GM12874 (cell line): ENCODE measurements at regions not wholly inside any gene's neighbourhood (a gene's known extent, or its start where the extent isn't known, plus 50 kb on each side); places are given as distances from the start of the nearest gene placed in this dataset.

ENCODE experiments used
- CTCF ChIP-seq: IDR thresholded peaks from 2 replicates; pipeline ENCODE4 v1.5.1; 2011; ENCODE audit warnings: low read depth, mild to moderate bottlenecking, control low read depth, low read length, moderate library complexity; ENCODE audit not compliant: insufficient read depth

DNA sequence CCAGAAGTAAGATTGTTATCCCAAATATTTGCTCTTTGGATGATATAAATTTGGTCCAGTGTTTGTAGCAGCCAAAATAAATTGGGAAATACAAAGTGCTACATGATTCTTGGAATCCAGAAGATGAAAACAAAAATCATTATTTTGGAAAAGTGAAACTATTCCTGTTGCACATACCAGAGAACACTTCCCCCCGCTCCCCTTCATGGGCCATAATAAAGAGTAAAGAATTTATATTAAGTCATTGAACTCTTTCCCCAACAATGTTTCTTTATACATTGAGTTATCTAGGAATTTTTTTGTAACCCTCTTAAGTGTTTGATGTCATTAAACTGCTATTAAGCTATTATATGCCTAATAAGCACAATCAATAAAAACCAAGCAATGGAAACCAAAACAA is 490.4 kb upstream of the HS3ST5 start:
- no peak for TF ChIP-seq CTCF

DNA sequence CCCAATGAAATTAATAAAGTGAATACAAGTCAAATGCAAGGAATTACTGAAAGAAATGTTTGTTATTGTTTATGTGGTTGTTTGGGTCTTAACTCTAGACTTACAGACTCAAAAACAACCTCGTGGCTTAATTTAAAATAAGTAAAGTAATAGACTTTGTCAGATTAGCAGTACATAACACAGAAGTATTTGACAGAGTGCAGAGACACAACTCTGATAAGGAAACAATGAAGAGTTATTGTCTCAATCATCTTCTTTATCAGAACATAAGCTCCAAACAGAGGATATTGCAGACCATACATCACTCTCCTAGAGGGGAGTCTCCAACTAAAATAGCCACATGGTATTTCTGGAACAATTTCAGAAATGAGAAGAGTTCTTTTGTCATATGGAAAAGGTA is 487.7 kb upstream of the HS3ST5 start:
- no peak for TF ChIP-seq CTCF

DNA sequence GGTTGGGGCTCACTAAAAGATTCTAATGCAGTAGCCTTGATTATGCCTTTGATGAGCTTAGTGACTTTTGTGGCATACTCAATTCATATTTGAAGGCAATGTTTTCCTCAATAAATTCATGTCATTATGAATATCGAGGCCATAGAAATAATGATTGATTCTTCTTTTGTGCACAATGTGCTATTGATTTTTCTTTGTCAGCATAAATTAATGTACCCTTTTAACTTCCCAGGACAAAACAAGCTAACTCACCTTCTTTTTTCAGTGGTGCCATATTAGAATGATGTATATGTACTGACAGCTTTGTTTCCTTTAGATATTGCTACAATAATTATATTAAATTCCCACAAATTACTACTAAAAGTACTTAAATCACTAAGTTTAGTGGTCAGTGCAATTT is 484.3 kb upstream of the HS3ST5 start:
- no peak for TF ChIP-seq CTCF

GRCh38 chr6:114824409-114824808 is 481.6 kb upstream of the HS3ST5 start:
- no peak for TF ChIP-seq CTCF

DNA sequence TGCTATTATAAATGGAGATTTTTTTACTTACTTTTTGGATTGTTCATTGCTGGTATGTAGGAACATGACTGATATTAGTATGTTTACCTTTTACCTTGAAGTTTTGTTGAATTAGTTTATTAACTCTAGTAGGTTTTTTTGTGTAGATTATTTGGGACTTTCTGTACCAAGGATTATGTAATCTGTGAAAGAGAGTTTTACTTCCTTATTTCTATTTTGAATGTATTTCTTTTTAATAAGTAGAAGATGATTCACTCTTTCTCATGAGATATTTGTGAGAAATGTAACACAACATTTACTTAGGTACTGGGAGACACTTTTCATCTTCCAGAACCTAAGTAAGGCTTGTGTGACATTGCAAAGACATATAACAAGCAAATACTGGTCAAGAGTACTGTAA is 473.9 kb upstream of the HS3ST5 start:
- no peak for TF ChIP-seq CTCF

GRCh38 chr6:114810468-114810867 is 467.6 kb upstream of the HS3ST5 start:
- no peak for TF ChIP-seq CTCF

- TF ChIP-seq CTCF: no peak
Observed at GRCh38 chr6:114796576-114796975, 453.8 kb upstream of the HS3ST5 start.

- no peak for TF ChIP-seq CTCF
Observed at GRCh38 chr6:114793428-114793827, 450.6 kb upstream of the HS3ST5 start.
